Stomach smooth muscle (tissue), 2 donors: ENCODE measurements at regions not wholly inside any gene's neighbourhood (a gene's known extent, or its start where the extent isn't known, plus 50 kb on each side); places are given as distances from the start of the nearest gene placed in this dataset.
"Not testable (repeated sequence)": the region's sequence is repeated elsewhere in the genome, so short reads cannot be mapped to it uniquely, and the experiment has no call there.

Experiments
- H3K27ac ChIP-seq: one replicate; pipeline ENCODE4 v1.7.0; 2013; ENCODE audit warnings: mild to moderate bottlenecking, low read length, inconsistent platforms
- H3K27me3 ChIP-seq, 2 donors: one replicate each; pipeline ENCODE4 v1.7.0; 2013; ENCODE audit warnings: low read length in 2 of 2; ENCODE audit not compliant: insufficient read depth in 2 of 2, control insufficient read depth in 1 of 2
- H3K36me3 ChIP-seq, 2 donors: one replicate each; pipeline ENCODE4 v1.7.0; 2013; ENCODE audit warnings: low read length in 2 of 2; ENCODE audit not compliant: control insufficient read depth in 2 of 2, insufficient read depth in 2 of 2
- H3K4me1 ChIP-seq: one replicate; pipeline ENCODE4 v1.7.0; 2013; ENCODE audit warnings: low read length; ENCODE audit not compliant: control insufficient read depth, insufficient read depth
- H3K4me3 ChIP-seq, 2 donors: one replicate each; pipeline ENCODE4 v1.7.0; 2013; ENCODE audit warnings: low read length in 2 of 2
- H3K9ac ChIP-seq, 2 donors: one replicate each; pipeline ENCODE4 v1.7.0; 2013; ENCODE audit warnings: low read length in 2 of 2, mild to moderate bottlenecking in 1 of 2
- H3K9me3 ChIP-seq, 2 donors: one replicate each; pipeline ENCODE4 v1.7.0; 2013; ENCODE audit warnings: low read length in 2 of 2; ENCODE audit not compliant: control insufficient read depth in 2 of 2
- donor health status: healthy.
- donor health status: Pancreatic carcinoma.

GRCh38 chr15:38090223-38090622 is 155.8 kb downstream of the TMCO5A start:
- Histone ChIP-seq H3K27ac (peak overlapping the region; percentile 3), H3K4me1 (peaks cover 3% of the 10 kb centered on the region), H3K27me3 (no peaks in the 10 kb centered on the region), H3K9me3 (no peaks in the 10 kb centered on the region), H3K4me3 (no peak overlapping the region), H3K9ac (no peak overlapping the region), H3K36me3 (no peaks in the 10 kb centered on the region)

- no peaks in the 10 kb centered on the region for H3K36me3 ChIP-seq
- no peaks in the 10 kb centered on the region for H3K9me3 ChIP-seq
- no peak overlapping the region for H3K4me3 ChIP-seq
- H3K4me1 ChIP-seq = peaks cover 3% of the 10 kb centered on the region
- no peak overlapping the region for H3K9ac ChIP-seq
- no peak overlapping the region for H3K27ac ChIP-seq
- no peaks in the 10 kb centered on the region for H3K27me3 ChIP-seq
Observed at GRCh38 chr15:38090678-38091077, 156.2 kb downstream of the TMCO5A start.

- no peak overlapping the region for H3K27ac ChIP-seq
- no peak overlapping the region for H3K4me3 ChIP-seq
- H3K36me3 ChIP-seq = no peaks in the 10 kb centered on the region
- peaks cover 3% of the 10 kb centered on the region for H3K4me1 ChIP-seq
- no peak overlapping the region for H3K9ac ChIP-seq
- H3K27me3 ChIP-seq = no peaks in the 10 kb centered on the region
- no peaks in the 10 kb centered on the region for H3K9me3 ChIP-seq
Observed at GRCh38 chr15:38091078-38091645, 156.7 kb downstream of the TMCO5A start.

GRCh38 chr15:38093931-38094330 is 158.7 kb upstream of the SPRED1 start:
- Histone ChIP-seq H3K27ac (no peak overlapping the region), H3K27me3 (no peaks in the 10 kb centered on the region), H3K9ac (no peak overlapping the region), H3K36me3 (no peaks in the 10 kb centered on the region), H3K4me3 (no peak overlapping the region), H3K4me1 (peaks cover 3% of the 10 kb centered on the region), H3K9me3 (peaks cover 0 to 3% of the 10 kb centered on the region in 2 donors)

- no peak overlapping the region for H3K27ac ChIP-seq
- no peaks in the 10 kb centered on the region for H3K27me3 ChIP-seq
- no peaks in the 10 kb centered on the region for H3K36me3 ChIP-seq
- peaks cover 0 to 4% of the 10 kb centered on the region in 2 donors for H3K9me3 ChIP-seq
- no peaks in the 10 kb centered on the region for H3K4me1 ChIP-seq
- no peak overlapping the region for H3K9ac ChIP-seq
- no peak overlapping the region for H3K4me3 ChIP-seq
Observed at GRCh38 chr15:38102972-38103371, 149.7 kb upstream of the SPRED1 start.

- Histone ChIP-seq H3K4me3 (no peak overlapping the region), H3K27ac (no peak overlapping the region), H3K9ac (no peak overlapping the region), H3K9me3 (peaks cover 0 to 4% of the 10 kb centered on the region in 2 donors), H3K4me1 (no peaks in the 10 kb centered on the region), H3K36me3 (no peaks in the 10 kb centered on the region), H3K27me3 (no peaks in the 10 kb centered on the region)
Observed at GRCh38 chr15:38103564-38103963, 149.1 kb upstream of the SPRED1 start.

GRCh38 chr15:38111070-38111469 is 141.6 kb upstream of the SPRED1 start:
- H3K4me3 ChIP-seq = no peak overlapping the region
- no peaks in the 10 kb centered on the region for H3K27me3 ChIP-seq
- H3K9me3 ChIP-seq = no peaks in the 10 kb centered on the region
- no peaks in the 10 kb centered on the region for H3K4me1 ChIP-seq
- no peak overlapping the region for H3K27ac ChIP-seq
- no peak overlapping the region for H3K9ac ChIP-seq
- no peaks in the 10 kb centered on the region for H3K36me3 ChIP-seq

GRCh38 chr15:38112406-38112805 is 140.2 kb upstream of the SPRED1 start:
- Histone ChIP-seq H3K27ac (no peak overlapping the region), H3K36me3 (no peaks in the 10 kb centered on the region), H3K27me3 (no peaks in the 10 kb centered on the region), H3K9me3 (no peaks in the 10 kb centered on the region), H3K9ac (no peak overlapping the region), H3K4me3 (no peak overlapping the region), H3K4me1 (no peaks in the 10 kb centered on the region)

GRCh38 chr15:38115121-38115520 is 137.5 kb upstream of the SPRED1 start:
- H3K27ac ChIP-seq = no peak overlapping the region
- no peaks in the 10 kb centered on the region for H3K36me3 ChIP-seq
- no peak overlapping the region for H3K9ac ChIP-seq
- H3K4me1 ChIP-seq = no peaks in the 10 kb centered on the region
- no peaks in the 10 kb centered on the region for H3K27me3 ChIP-seq
- H3K9me3 ChIP-seq = no peaks in the 10 kb centered on the region
- H3K4me3 ChIP-seq = no peak overlapping the region

- no peak overlapping the region for H3K9ac ChIP-seq
- no peaks in the 10 kb centered on the region for H3K36me3 ChIP-seq
- no peaks in the 10 kb centered on the region for H3K9me3 ChIP-seq
- no peaks in the 10 kb centered on the region for H3K27me3 ChIP-seq
- H3K27ac ChIP-seq = no peak overlapping the region
- no peaks in the 10 kb centered on the region for H3K4me1 ChIP-seq
- no peak overlapping the region for H3K4me3 ChIP-seq
Observed at GRCh38 chr15:38117781-38118180, 134.9 kb upstream of the SPRED1 start.

GRCh38 chr15:38119865-38120264 is 132.8 kb upstream of the SPRED1 start:
- H3K9me3 ChIP-seq, H3K36me3 ChIP-seq, H3K4me1 ChIP-seq, H3K9ac ChIP-seq, H3K27me3 ChIP-seq, H3K4me3 ChIP-seq, H3K27ac ChIP-seq: not testable (repeated sequence)
